Cardiac muscle cell (in vitro differentiated cells and primary cell): ENCODE measurements at regions not wholly inside any gene's neighbourhood (a gene's known extent, or its start where the extent isn't known, plus 50 kb on each side); places are given as distances from the start of the nearest gene placed in this dataset.
"Not testable (repeated sequence)": the region's sequence is repeated elsewhere in the genome, so short reads cannot be mapped to it uniquely, and the experiment has no call there.

Experiments
- DNase-seq, 2 donors: peaks; one replicate each; pipeline versions ENCODE4 v3.0.0 to v3.0.0-alpha.2; 2010 to 2017; ENCODE audit warnings: low read depth in 1 of 2, low spot score in 1 of 2
- H3K27ac ChIP-seq: fragments of 200-600 bp; sonication (generic); 2 replicates; pipeline ENCODE4 v1.5.1; 2016
- H3K27me3 ChIP-seq: fragments of 200-600 bp; sonication (generic); 2 replicates; pipeline ENCODE4 v1.6.0; 2016; ENCODE audit warnings: control low read depth
- H3K36me3 ChIP-seq: fragments of 200-600 bp; sonication (generic); 2 replicates; pipeline ENCODE4 v1.5.1; 2016; ENCODE audit warnings: control low read depth
- H3K4me1 ChIP-seq: fragments of 200-600 bp; sonication (generic); 2 replicates; pipeline ENCODE4 v1.8.1; 2017; ENCODE audit warnings: low read depth, mild to moderate bottlenecking, mixed run types
- H3K4me3 ChIP-seq: fragments of 200-600 bp; sonication (generic); 2 replicates; pipeline ENCODE4 v1.5.1; 2016; ENCODE audit warnings: mild to moderate bottlenecking
- H3K9me3 ChIP-seq: fragments of 200-600 bp; sonication (generic); 2 replicates; pipeline ENCODE4 v1.5.1; 2017; ENCODE audit warnings: low read depth, mild to moderate bottlenecking, control low read depth
- TF ChIP-seq, protein P1 (sequence below): IDR thresholded peaks from 2 replicates; pipeline ENCODE4 v1.5.1; 2012; ENCODE audit warnings: low read depth, mild to moderate bottlenecking, low read length

DNA sequence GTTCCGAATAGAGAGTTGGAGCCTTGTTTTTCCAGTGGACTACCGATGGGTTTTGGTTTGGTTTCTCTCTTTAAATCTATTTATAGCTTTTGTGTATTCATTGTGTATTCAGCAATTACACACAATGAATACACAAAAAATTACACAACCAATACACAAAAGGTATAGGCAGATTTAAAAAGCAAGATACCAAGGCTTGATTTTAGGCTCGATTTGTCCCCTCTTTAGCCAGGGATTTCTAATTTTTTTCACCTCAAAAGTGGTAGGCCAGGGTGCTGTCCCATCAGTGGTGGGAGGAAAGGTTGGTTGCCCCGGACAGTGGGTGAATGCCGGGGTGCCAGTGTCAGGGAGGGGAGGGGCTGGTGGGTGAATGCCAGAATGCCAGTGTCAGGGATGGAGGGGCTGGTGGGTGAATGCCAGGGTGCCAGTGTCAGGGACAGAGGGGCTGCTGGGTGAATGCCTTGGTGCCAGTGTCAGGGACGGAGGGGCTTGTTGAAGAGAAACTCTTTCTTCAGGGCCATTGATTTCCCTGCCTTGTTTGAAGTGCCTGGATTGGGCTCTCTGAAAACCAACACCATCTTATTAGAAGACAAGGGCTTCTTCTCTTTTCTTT, 186.2 kb downstream of the GOLGA6L6 start:
- Histone ChIP-seq H3K36me3 (peaks cover 4% of the 10 kb centered on the region), H3K27ac (no peak overlapping the region), H3K4me3 (no peak overlapping the region), H3K9me3 (peaks cover 30% of the 10 kb centered on the region), H3K27me3 (no peaks in the 10 kb centered on the region), H3K4me1 (no peaks in the 10 kb centered on the region)
- no peak for DNase-seq
- TF ChIP-seq, protein P1, sequence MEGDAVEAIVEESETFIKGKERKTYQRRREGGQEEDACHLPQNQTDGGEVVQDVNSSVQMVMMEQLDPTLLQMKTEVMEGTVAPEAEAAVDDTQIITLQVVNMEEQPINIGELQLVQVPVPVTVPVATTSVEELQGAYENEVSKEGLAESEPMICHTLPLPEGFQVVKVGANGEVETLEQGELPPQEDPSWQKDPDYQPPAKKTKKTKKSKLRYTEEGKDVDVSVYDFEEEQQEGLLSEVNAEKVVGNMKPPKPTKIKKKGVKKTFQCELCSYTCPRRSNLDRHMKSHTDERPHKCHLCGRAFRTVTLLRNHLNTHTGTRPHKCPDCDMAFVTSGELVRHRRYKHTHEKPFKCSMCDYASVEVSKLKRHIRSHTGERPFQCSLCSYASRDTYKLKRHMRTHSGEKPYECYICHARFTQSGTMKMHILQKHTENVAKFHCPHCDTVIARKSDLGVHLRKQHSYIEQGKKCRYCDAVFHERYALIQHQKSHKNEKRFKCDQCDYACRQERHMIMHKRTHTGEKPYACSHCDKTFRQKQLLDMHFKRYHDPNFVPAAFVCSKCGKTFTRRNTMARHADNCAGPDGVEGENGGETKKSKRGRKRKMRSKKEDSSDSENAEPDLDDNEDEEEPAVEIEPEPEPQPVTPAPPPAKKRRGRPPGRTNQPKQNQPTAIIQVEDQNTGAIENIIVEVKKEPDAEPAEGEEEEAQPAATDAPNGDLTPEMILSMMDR: no peak

DNA sequence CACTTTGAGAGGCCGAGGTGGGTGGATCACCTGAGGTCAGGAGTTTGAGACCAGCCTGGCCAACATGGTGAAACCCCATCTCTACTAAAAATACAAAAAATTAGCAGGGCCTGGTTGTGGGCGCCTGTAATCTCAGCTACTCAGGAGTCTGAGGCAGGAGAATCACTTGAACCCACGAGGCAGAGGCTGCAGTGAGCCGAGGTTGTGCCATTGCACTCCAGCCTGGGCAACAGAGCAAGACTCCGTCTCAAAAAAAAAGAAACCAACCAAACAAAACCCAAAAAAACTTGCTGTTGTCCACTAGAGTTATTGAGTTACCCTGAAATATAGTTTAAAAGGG, 186.7 kb downstream of the GOLGA6L6 start:
- not testable (repeated sequence) for DNase-seq, H3K4me1 ChIP-seq, H3K27ac ChIP-seq, H3K27me3 ChIP-seq, H3K4me3 ChIP-seq, H3K36me3 ChIP-seq
- peaks cover 26% of the 10 kb centered on the region for H3K9me3 ChIP-seq

DNA sequence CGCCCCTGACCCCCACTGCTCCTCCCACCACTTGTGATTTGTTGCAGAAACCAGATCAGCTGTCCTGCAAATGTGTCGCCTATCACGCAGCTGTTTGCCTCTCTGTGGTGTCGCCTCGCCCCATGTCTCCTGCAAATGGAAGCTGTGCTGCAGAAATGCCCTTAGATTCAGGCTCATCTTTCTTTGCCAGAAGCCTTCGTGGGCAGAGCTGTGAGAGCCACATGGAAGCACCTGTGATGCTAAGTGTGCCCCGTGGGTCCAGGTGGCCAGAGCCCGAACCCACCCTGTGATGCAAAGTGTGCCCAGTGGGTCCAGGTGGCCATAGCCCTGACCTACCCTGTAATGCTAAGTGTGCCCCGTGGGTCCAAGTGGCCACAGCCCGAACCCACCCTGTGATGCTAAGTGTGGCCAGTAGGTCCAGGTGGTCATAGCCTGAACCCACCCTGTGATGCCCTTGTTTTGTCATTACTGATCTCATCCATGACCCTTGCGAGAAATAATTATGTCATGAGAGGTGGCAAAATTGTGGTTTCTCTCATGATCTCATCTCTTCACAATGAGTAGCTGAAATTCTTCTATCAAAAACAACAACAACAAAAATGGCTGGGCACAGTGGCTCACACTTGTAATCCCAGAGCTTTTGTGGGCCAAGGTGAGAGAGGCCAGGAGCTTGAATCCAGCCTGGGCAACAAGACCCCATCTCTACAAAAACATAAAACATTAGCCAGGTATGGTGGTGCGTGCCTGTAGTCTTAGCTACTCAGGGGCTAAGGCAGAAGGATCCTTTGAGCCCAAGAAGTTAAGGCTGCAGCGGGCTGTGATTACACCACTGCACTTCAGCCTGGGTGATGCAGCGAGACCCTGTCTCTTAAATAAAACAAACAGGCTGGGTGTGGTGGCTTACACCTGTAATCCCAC, 187.4 kb downstream of the GOLGA6L6 start:
- DNase-seq: no peak
- Histone ChIP-seq H3K4me3 (no peak overlapping the region), H3K9me3 (peaks cover 30% of the 10 kb centered on the region)

DNA sequence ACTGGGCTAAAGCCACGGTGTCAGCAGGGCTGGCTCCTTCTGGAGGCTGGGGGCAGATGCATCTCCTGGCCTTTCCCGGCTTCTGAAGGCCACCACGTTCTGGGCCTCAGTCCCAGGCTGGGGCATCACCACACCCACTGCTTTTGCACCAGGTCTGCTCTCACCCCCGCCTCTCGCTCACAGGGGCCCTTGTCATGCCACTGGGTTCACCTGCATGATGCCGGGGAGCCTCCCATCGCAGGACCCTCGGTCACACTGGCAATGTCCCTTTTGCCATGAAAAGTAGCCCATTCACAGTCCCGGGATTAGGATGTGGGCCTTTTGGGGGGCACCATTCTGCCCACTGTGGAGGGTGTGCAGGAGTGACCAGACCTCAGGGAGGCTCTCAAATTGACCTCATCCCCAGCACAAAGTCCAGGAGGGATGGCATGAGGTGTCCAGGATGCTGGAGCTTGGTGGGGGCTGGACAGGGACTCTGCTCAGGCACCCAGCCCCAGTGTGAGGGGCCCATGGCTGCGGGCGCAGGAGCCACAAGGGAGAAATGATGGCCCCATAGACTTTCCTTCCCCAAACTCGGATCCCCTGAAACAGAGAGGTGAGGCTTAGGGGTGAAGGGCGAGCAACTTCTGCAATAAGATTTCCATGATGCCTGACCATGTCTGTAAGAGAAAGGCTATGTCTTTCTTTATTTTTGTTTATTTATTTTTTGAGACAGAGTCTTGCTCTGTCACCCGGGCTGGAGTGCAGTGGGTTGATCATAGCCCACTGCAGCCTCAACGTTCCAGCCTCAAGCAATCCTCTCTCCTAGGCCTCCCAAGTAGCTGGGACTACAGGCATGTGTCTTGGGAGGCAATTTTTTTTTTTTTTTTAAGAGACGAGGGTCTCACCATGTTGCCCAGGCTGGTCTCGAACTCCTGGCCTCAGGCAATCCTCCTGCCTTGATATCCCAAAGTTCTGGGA, 189.1 kb downstream of the GOLGA6L6 start:
- Histone ChIP-seq H3K4me3 (no peak overlapping the region), H3K9me3 (peaks cover 43% of the 10 kb centered on the region), H3K27ac (no peak overlapping the region), H3K4me1 (no peaks in the 10 kb centered on the region), H3K27me3 (no peaks in the 10 kb centered on the region), H3K36me3 (no peaks in the 10 kb centered on the region)
- no peak for DNase-seq
- TF ChIP-seq, protein P1: no peak

More for the DNA sequence above, 187.4 kb downstream of the GOLGA6L6 start:
- H3K36me3 ChIP-seq: no peaks in the 10 kb centered on the region
- H3K27ac ChIP-seq: no peak overlapping the region
- TF ChIP-seq, protein P1: no peak
- no peaks in the 10 kb centered on the region for H3K4me1 ChIP-seq
- no peaks in the 10 kb centered on the region for H3K27me3 ChIP-seq

GRCh38 chr15:20351448-20351971, 190.1 kb downstream of the GOLGA6L6 start:
- no peaks in the 10 kb centered on the region for H3K36me3 ChIP-seq
- no peak overlapping the region for H3K4me3 ChIP-seq
- TF ChIP-seq, protein P1: no peak
- no peaks in the 10 kb centered on the region for H3K27me3 ChIP-seq
- H3K4me1 ChIP-seq: no peaks in the 10 kb centered on the region
- H3K27ac ChIP-seq: no peak overlapping the region
- no peak for DNase-seq
- peaks cover 43% of the 10 kb centered on the region for H3K9me3 ChIP-seq
